ENCODE measurements at regions not wholly inside any gene's neighbourhood (a gene's known extent, or its start where the extent isn't known, plus 50 kb on each side); places are given as distances from the start of the nearest gene placed in this dataset.

- Histone ChIP-seq H3K27ac (ENCODE audit: low read depth, low read length) (no peak overlapping the region), H3K9ac (ENCODE audit: extremely low read depth, low read length, poor library complexity, severe bottlenecking) (no peak overlapping the region), H3K36me3 (ENCODE audit: control insufficient read depth, insufficient read depth, low read length) (no peaks in the 10 kb centered on the region), H3K9me3 (ENCODE audit: control insufficient read depth, low read length) (no peaks in the 10 kb centered on the region), H3K4me3 (ENCODE audit: low read length) (no peak overlapping the region), H3K27me3 (ENCODE audit: control insufficient read depth, insufficient read depth, low read length, poor library complexity, severe bottlenecking) (no peaks in the 10 kb centered on the region), H3K4me1 (ENCODE audit: control insufficient read depth, insufficient read depth, low read length) (no peaks in the 10 kb centered on the region)
- TF ChIP-seq CTCF (conservative IDR thresholded peaks at IDR 0.05), result no peak
- Mint-ChIP-seq H3K27ac (no peak overlapping the region), H3K9me3 (peaks cover 3% of the 10 kb centered on the region), H3K4me3 (no peak overlapping the region), H3K36me3 (ENCODE audit: low read depth) (no peaks in the 10 kb centered on the region), H3K4me1 (no peaks in the 10 kb centered on the region), H3K27me3 (ENCODE audit: insufficient read depth) (peaks cover 16% of the 10 kb centered on the region)
- 95 to 98% methylated on average over 7 to 12 of the region's 12 CpGs for WGBS, 2 experiments (ENCODE audit: insufficient coverage in 1 of 2, insufficient read length in 1 of 2)
- no peak for DNase-seq
Measured at GRCh38 chr2:8617048-8617447, 64.8 kb upstream of the ID2 start.

GRCh38 chr2:8617590-8617989 is 64.3 kb upstream of the ID2 start:
- Histone ChIP-seq H3K9ac (ENCODE audit: extremely low read depth, low read length, poor library complexity, severe bottlenecking) (no peak overlapping the region), H3K4me1 (ENCODE audit: control insufficient read depth, insufficient read depth, low read length) (no peaks in the 10 kb centered on the region), H3K27me3 (ENCODE audit: control insufficient read depth, insufficient read depth, low read length, poor library complexity, severe bottlenecking) (no peaks in the 10 kb centered on the region), H3K4me3 (ENCODE audit: low read length) (no peak overlapping the region), H3K27ac (ENCODE audit: low read depth, low read length) (no peak overlapping the region), H3K36me3 (ENCODE audit: control insufficient read depth, insufficient read depth, low read length) (no peaks in the 10 kb centered on the region), H3K9me3 (ENCODE audit: control insufficient read depth, low read length) (no peaks in the 10 kb centered on the region)
- TF ChIP-seq CTCF (conservative IDR thresholded peaks at IDR 0.05), result no peak
- Mint-ChIP-seq H3K27ac (no peak overlapping the region), H3K36me3 (ENCODE audit: low read depth) (no peaks in the 10 kb centered on the region), H3K27me3 (ENCODE audit: insufficient read depth) (peaks cover 16% of the 10 kb centered on the region), H3K4me1 (no peaks in the 10 kb centered on the region), H3K4me3 (no peak overlapping the region), H3K9me3 (peaks cover 3% of the 10 kb centered on the region)
- no peak for DNase-seq
- 94 to 95% methylated on average over 4 to 8 of the region's 8 CpGs for WGBS, 2 experiments (ENCODE audit: insufficient coverage in 1 of 2, insufficient read length in 1 of 2)

GRCh38 chr2:8619071-8619470 is 62.8 kb upstream of the ID2 start:
- no peaks in the 10 kb centered on the region for H3K27me3 ChIP-seq (ENCODE audit: control insufficient read depth, insufficient read depth, low read length, poor library complexity, severe bottlenecking)
- Mint-ChIP-seq H3K36me3 (ENCODE audit: low read depth) (no peaks in the 10 kb centered on the region), H3K9me3 (peaks cover 2% of the 10 kb centered on the region), H3K27ac (no peak overlapping the region), H3K27me3 (ENCODE audit: insufficient read depth) (peaks cover 19% of the 10 kb centered on the region), H3K4me1 (no peaks in the 10 kb centered on the region), H3K4me3 (no peak overlapping the region)
- no peaks in the 10 kb centered on the region for H3K9me3 ChIP-seq (ENCODE audit: control insufficient read depth, low read length)
- H3K4me1 ChIP-seq (ENCODE audit: control insufficient read depth, insufficient read depth, low read length), result no peaks in the 10 kb centered on the region
- H3K9ac ChIP-seq (ENCODE audit: extremely low read depth, low read length, poor library complexity, severe bottlenecking), result no peak overlapping the region
- no peak for TF ChIP-seq CTCF (conservative IDR thresholded peaks at IDR 0.05)
- DNase-seq, result no peak
- no peak overlapping the region for H3K27ac ChIP-seq (ENCODE audit: low read depth, low read length)
- 84 to 100% methylated on average over 1 to 5 of the region's 5 CpGs for WGBS, 2 experiments (ENCODE audit: insufficient coverage in 1 of 2, insufficient read length in 1 of 2)
- H3K4me3 ChIP-seq (ENCODE audit: low read length), result no peak overlapping the region
- H3K36me3 ChIP-seq (ENCODE audit: control insufficient read depth, insufficient read depth, low read length), result no peaks in the 10 kb centered on the region

Measured in endodermal cell (in vitro differentiated cells).